IPS DF 4.7 (cell line): ENCODE measurements at regions not wholly inside any gene's neighbourhood (a gene's known extent, or its start where the extent isn't known, plus 50 kb on each side); places are given as distances from the start of the nearest gene placed in this dataset.

Source experiments
- DNase-seq: peaks from one replicate; pipeline ENCODE4 v3.0.0-alpha.2; 2013; ENCODE audit warnings: low spot score; ENCODE audit errors: extremely low read depth

DNA sequence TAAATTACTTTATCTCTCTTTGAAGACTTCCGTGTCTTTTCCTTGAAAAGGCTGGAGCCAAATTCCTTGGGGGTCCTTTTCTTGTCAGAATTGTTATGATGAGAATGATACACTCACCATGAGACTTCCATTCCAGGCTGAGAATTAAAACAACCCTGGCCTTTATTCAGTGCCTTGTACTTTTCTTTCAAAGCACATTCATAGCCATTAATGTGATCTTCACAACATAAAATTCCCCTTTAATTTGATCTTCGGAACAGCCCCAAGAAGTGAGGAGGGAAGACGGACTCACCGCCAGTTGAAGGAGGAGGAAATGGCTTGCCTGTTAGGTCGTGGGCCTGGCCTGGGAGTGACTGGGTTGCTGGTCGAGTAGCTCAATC, 127.3 kb downstream of the DDX1 start:
- DNase-seq, result no peak

DNA sequence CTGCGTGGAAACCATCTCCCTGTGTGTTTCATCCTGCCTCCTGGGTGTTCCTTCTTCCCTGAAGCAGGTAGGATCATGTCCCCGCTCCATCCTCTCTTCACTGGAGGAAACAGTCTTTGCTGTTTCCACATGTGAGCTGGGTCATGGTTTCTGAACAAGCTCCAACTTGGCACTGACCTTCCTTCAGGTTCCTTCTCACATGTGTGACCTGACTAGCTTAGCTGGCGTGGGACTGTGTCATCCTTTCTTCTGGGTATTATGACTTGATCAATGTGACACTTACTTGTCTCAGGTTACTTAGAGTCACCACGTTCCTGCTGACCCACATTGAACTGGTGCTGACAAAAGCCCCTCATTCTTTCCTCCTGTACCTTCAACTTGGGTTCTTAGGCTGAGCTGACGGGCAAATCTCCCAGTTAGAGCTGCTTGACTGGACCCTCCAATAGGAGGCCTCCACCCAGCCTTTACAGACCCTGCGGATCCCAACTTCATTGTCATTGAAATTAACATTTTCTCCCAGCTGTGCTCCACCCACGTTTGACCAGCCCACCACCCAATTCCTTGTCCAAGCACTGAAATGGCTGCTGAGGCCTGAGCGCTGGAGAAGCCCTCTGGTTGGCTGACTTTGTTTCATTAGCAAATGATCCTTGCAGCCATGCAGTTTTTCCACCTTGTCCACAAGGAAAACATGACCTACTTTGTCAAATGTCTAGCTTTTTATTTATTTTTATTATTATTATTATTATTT, 128.1 kb downstream of the DDX1 start:
- DNase-seq, result no peak

DNA sequence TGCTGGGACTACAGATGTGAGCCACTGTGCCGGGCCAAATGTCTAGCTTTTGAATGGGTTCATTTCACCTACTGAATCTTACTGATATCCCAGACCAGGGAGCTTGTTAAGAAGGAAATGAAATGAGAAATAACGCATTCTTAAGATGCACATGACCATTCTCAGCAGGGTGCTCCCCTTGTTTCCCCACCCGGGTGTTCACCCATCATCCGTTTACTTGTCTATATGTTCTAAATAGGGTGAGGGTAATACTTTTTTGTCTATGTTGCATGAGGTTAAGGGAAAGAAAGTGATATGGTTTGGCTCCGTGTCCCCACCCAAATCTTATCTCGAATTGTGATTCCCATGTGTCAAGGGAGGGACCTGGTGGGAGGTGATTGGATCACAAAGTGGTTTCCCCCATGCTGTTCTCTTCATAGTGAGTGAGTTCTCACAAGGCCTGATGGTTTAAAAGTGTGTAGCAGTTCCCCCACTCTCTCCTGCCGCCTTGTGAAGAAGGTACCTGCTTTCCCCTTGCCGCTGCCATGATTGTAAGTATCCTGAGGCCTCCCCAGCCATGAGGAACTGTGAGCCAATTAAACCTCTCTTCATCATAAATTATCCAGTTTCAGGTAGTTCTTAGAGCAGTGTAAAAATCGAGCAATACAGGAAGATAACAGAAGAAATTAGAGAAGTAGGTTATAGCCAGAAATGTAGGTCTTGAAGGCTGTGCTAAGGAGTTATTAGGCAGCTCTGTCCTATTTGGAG, 129.1 kb downstream of the DDX1 start:
- no peak for DNase-seq

DNA sequence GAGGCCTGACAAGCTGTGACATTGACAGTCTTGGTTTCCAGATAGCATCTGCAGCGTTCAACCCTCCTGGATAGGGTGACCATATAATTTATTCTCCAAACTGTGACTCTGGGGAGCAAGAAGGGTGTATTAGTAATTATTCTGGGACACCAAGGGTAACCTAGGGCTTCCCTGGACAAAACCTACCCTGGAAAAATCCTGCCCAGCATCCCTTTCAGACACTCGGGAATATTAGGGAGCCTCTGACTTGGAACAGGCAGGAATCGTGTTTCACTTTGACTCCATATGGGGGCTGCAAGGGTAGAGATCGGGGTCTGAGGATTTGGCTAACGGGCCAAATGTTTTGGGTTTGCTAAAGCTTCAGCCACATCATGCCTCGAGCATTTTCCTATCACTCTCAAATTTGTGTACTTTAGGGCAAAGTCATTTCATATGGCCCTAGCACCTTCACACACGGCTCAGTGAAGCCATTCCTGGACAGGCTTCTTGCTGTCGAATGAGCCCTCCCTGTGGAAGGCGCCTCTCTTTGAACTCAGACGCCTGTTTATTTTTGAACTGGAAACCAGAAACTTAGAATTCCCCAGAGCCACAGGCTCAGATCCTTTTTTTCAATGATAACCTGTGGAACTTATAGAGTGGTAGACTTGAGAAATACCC, 129.9 kb downstream of the DDX1 start:
- no peak for DNase-seq

DNA sequence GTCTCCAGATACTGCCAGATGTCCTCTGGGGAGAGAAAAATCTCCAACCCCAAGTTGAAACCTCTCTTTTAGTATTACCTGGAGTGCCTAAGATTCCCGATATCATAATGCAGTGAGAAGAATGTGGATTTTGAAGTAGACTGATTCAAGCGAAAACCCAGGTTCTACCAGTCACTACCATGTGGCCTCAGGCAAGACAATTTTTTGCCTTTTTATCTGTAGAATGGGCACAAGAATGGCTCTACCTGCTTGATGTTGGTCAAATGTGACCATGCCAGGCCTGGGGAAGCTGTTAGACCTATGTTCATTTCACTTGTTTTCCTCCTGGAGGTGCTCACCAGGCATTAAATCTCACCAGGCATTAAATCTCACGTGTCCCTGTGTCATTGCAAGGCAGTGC, 131.3 kb downstream of the DDX1 start:
- DNase-seq, result no peak

DNA sequence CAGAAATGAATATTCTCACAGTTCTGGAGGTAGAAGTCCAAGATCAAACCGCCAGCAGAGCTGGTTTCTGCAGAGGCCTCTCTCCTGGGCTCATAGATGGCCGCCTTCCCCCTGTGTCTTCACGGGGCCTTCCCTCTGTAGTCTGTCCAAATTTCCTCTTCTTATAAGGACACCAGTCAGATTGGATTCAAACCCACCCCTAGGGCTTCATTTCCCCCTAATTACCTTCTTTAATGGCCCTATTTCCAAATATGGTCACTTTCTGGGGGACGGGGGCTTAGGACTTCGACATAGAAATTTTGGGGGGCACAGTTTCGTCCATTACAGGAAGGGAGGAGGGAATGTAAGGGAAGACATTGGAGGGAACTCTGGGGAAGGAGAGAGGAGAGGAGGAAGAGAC, 132.6 kb downstream of the DDX1 start:
- DNase-seq, result no peak

DNA sequence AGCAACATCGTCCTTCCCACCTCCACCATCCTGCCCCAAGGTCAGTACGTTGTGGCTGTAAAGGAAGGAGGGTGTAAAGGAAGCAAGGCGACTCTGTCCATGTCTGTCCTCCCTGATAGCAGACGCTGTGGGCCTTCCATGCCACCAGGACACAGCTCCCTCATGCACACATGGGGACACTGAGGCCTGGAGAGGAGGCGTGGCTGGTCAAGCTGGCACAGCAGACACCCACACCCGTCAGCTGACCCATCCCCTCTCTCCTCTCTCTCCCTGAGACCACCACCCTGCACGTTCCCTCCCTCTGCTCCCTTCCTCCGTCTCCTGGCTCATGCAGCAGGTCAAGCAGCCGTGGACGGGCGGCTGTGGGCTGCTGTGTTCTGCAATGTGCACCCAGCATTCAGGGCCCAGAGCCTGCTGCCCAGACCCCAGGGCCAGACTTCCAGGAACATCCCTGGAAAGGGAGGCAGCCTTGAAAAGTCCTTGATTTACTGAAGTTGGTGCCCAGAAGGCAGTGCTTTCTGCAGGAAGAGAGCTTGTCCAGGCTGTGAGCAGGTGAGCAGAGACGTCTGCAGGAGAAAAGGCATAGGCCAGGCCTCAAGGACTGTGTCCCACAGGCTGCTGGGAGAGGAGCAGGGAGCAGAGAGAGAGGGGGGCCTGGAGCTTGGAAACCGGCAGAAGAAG, 133.6 kb downstream of the DDX1 start:
- DNase-seq, result no peak

DNA sequence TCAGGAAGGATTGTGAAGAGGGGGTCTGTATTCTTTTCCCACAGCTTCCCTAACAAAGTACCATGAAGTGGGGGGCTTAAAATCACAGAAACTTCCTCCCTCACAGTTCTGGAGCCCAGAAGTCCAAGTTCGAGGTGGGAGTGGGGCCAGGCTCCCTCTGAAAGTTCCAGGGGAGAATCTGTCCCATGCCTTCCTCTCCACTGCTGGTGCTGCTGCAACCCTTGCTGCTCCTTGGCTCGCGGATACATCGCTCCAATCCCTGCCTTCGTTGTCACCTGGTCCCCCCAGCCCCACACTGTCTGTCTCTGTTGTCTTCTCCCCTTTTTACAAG, 134.1 kb downstream of the DDX1 start:
- no peak for DNase-seq

DNA sequence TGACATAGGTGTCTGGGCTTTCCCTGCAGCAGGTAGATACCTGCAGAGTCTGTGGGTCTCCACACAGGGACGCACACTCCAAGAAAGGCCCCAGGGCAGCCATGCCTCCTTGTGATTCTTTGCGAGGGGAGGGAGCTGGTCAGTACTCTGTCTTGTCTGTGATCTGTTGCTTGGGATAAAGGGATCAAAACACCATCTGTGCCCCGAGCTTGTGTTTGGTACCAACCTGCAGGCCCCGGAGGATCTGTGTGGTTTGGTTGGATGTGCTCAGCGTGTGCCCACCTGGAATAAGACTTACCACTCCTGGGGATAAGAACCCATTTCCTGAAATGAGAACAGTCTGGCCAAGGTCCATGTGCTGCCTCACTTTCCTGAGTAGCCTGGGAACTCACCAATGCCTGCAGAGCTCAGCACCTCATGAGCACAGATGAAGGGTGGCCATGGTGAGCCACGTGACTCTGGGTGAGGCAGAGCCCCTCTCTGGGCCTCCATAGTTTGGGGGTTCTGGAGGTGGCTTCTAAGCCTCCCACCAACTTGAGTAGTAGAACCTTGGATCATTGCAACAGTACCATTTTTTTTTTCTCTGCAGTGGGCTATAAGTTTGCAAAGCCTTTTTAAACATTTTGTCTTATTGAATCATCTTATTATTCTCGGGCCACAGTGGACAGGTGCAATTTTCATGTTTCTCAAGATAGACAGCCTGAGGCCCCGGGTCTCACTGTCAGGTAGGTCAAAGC, 134.8 kb downstream of the DDX1 start:
- no peak for DNase-seq

DNA sequence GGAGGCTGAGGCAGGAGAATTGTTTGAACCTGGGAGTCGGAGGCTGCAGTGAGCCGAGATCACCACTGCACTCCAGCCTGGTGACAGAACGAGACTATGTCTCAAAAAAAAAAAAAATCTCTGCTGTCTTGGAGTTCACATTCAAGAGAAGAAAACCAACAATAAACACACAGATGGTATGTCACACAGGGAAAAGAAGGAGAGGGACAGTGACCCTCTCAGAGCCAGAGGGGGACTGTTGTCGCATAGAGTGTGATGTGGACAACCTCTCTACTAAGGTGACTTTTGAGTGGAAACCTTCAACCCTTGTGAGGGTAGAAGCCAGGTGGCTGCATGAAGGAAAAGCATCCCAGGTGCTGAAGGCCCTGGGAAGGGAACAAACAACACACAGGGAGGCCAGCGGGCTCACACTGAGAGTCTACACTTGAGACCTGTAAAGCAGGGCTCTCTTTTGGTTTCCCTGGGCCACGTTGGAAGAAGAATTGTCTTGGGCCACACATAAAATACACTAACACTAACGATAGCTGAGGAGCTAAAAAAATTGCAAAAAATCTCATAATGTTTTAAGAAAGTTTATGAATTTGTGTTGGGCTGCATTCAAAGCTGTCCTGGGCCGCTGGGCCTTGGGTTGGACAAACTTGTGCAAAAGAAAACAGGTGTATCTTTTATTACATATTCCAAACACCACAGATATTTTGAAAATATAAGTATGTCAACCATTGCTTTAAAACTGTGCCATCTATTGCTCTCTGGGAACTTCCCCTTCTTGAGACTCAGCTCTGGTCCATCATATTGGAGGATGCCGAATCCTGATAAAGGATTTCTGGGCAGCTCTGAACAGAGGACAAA, 136.0 kb downstream of the DDX1 start:
- DNase-seq, result no peak

DNA sequence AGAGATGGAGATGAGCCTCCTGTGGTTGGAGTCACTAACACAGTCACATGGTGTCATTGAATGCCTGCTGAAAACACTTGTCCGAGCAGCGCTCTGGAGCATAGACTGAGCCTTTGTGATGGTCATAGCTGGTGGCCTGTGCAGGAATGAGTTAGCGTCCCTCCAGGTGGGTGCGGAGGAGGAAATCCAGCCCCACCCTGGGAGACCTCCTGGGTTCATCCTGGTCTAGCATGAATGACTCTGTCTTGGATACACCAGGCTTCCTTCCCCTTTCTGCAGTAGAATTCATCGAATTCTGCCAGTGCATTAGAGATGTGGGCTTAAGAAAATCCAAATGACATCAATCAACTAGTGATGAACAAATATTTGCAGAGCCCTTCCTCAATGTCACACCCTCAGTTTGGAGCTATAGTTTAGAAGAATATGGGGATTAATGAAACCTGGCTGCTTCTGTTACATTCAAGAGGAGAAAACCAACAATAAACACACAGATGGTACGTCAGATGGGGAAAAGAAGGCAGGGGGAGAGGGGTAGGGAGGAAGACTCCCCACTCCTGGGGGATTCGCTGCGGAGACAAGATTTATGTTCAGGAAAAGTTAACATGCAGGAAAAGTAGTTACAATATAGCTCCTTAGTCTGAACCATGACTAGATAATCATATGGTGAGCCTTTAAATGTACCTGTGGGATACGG, 136.7 kb downstream of the DDX1 start:
- no peak for DNase-seq

DNA sequence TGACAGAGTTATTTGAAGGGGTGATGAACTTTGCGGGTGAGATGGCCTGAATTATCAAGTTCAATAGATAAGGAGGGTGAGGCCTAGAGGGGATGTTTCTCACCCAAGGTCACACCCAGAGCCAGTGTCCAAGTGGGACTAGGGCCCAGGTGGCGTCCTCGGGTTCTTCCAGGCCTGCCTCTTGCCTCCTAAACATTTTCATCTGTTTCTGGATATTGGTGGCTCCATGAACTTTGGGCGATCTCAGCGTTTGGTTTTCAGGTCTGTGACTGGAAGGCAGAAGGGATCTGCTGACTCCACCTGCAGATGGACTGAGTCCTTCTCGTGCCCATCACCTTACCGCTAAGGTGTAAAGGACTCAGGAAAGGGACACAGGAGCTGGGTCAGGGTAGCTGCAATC, 137.3 kb downstream of the DDX1 start:
- no peak for DNase-seq

DNA sequence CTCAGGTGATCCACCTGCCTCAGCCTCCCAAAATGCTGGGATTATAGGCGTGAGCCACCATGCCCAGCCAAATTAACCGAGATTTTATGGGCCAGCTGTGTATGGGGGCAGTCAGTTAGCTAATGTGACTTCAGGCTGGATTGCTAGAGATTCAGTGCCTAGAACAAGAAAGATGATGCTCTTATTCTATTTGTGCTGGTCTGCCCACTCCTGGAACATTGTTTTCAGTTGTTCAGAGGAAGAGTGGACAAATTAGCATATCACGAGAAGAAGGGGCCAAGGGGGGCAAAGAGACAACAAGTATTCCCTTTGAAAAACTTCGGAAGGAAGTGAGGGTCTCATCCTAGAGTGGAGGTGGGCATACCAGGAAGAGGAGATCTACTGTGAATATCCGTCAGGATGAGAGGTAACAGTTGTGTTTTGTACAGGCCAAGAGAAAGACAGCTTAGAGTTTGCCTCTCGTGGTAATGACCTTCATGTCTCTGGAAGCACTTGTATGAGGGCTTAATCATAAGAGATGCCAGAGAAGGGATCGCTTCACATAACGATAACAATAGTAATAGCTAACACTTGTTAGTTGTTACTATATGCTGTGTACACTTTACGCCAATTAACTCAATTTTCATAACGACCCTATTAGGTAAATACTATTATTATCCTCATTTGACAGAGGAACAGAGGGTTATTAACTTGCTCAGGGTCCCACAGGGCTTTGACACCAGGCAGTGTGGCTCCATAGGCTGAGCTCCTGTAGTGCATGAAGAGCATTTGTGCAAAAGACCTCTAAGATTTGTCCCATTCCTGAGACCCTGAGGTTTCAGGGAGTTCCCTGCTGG, 138.3 kb downstream of the DDX1 start:
- no peak for DNase-seq

DNA sequence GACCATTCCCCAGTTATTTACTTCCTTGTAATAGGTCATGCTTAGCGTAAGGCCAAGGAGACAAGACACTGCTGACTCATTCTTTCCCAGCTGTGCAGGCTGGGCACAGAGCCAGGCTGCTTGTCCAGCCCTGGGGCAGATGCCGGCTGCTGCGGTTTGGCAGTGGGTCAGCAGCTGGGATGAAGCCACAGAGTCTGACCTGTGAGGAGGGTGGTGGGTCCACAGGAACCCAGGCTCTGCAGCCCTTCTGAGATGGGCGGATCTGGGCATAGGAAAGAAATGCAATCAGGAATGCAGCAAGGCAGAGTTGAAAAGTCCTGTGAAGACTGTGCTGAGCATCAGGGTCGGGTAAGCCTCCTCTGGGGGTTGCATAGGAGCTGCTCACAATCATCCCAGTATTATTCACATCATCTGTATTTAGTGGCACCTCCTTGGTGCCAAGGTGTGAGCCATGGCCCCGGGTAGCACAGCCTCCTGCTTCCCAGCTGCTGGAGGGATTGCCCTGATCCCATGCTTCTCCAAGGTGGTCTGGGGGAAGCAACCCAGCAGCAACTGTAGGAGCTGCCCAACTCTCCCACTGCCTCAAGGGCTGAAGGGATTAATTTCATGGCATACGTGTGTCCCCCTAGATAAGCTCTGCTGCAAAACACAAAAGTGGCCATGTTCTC, 139.0 kb downstream of the DDX1 start:
- DNase-seq, result no peak

DNA sequence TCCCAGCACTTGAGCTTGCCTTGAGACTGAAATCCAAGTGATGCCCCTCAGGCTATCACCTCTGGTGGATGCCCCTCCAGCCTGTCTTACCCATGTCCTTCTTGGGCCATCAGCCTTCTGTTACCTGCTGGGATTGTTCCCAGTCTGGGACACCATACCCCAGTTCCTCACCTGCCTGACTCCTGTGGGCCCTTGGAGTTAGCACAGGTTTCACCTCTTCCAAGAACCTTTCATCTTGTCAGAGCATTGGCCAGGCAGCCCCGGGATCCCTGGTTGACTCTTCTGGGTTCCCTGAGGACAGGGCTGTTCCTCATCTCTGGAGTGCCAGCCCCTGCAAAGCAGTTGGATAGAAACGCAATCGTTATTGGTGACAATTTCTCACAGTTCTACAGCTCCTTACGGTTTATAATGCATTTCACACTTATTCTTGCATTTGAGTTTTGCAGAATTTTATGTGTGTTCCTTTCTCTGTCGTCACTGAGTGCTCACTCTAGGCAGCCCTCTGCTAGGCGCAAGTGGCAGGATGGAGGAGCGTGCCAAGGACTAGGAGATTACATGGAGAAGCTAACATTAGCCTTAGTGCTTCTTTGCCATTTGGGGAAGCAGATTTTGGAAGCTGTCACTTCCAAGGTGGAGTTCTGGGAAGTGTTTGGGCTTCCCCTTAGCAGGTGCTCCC, 139.7 kb downstream of the DDX1 start:
- no peak for DNase-seq

DNA sequence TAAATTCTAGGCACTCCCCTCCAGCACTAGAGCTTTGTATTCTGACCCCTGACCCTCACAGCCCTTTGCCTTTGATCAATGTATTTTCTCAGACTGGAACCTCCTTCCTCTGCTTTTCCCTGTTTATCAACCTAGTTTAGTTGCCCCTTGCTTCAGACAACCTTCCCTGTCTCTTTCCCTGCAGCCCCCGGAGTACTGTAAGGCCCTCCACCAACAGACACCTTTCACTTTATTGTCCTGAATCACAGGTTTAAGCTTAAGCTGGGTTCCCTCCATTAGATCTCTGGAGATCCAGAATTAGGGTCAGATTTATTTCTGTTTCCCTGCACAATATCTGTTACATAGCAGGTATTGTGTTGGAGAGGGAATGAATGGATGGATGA, 140.2 kb downstream of the DDX1 start:
- no peak for DNase-seq

DNA sequence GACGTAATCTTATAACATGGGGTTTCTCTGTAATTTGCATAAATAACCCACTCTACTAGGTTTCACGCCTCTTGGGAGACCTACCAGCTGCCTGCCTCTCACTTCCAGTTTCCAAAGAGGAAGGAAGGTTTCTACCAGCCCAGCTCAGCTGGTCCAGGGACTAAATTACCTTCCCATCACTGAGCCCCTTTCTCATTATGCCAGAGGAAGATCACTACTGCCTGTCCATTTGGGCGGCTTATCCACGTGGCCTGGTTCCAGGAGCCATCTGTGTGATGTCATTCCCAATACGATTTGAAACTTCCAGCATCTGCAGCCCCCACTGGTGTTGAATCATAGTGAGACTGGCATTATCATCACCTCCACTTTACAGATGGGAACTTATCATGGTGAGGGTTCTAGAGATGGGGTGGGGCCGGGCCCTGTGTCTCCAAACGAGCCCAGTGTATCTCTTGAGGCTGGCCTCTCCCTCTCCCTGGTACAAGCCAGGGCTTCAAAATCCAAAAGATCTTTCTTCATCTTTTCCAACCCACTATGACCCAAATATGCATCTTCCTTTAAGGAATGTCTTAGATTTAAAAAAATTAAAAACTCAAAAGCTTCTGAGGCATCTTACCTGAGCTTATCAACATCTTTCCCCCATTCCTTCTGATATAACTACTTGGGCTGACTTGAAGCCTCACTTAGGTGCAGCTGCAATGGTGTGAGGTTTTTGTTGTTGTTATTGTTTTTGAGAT, 140.8 kb downstream of the DDX1 start:
- DNase-seq, result no peak
